Karpas-422 (cell line): ENCODE measurements at regions not wholly inside any gene's neighbourhood (a gene's known extent, or its start where the extent isn't known, plus 50 kb on each side); places are given as distances from the start of the nearest gene placed in this dataset.

Source experiments
- DNase-seq: peaks from one replicate; pipeline ENCODE4 v3.0.0-alpha.2; 2015
- H2AFZ ChIP-seq: fragments of 200-600 bp; sonication (generic); 2 replicates; pipeline ENCODE4 v1.6.1; 2014; ENCODE audit warnings: antibody characterized with exemption, low read length, mixed read lengths
- H3K27ac ChIP-seq: fragments of 200-600 bp; sonication (generic); 2 replicates; pipeline ENCODE4 v1.5.1; 2014; ENCODE audit warnings: mild to moderate bottlenecking, low read length, moderate library complexity
- H3K27me3 ChIP-seq: fragments of 200-600 bp; sonication (generic); 2 replicates; pipeline ENCODE4 v1.6.1; 2014; ENCODE audit warnings: low read length, mixed read lengths
- H3K36me3 ChIP-seq: fragments of 200-600 bp; sonication (generic); 2 replicates; pipeline ENCODE4 v1.6.1; 2014; ENCODE audit warnings: low read length, mixed read lengths; ENCODE audit not compliant: insufficient read depth
- H3K4me1 ChIP-seq: fragments of 200-600 bp; sonication (generic); 2 replicates; pipeline ENCODE4 v1.6.1; 2014; ENCODE audit warnings: mild to moderate bottlenecking, low read length, mixed read lengths
- H3K4me2 ChIP-seq: fragments of 200-600 bp; sonication (generic); 2 replicates; pipeline ENCODE4 v1.6.1; 2014; ENCODE audit warnings: low read length, low read depth, mild to moderate bottlenecking; ENCODE audit not compliant: poor library complexity, severe bottlenecking
- H3K4me3 ChIP-seq: fragments of 200-600 bp; sonication (generic); 2 replicates; pipeline ENCODE4 v1.5.1; 2014; ENCODE audit warnings: mild to moderate bottlenecking, antibody characterized with exemption, low read length, mixed read lengths
- H3K79me2 ChIP-seq: fragments of 200-600 bp; sonication (generic); 2 replicates; pipeline ENCODE4 v1.6.1; 2014; ENCODE audit warnings: mild to moderate bottlenecking, low read length, mixed read lengths
- H3K9ac ChIP-seq: fragments of 200-600 bp; sonication (generic); 2 replicates; pipeline ENCODE4 v1.6.0; 2014; ENCODE audit warnings: low read length
- H3K9me2 ChIP-seq: fragments of 200-600 bp; sonication (generic), shearing (Covaris generic); replicated peaks from 2 replicates; pipeline ENCODE4 v1.6.0; 2014; ENCODE audit warnings: mild to moderate bottlenecking, low read length, moderate library complexity; ENCODE audit not compliant: insufficient read depth
- H3K9me3 ChIP-seq: fragments of 300-700, 200-600 bp; sonication (generic); 2 replicates; pipeline ENCODE4 v1.6.1; 2014; ENCODE audit warnings: low read length, mixed read lengths
- H4K20me1 ChIP-seq: fragments of 200-600 bp; sonication (generic); 2 replicates; pipeline ENCODE4 v1.6.1; 2014; ENCODE audit warnings: mild to moderate bottlenecking, antibody characterized with exemption, low read length, low read depth; ENCODE audit not compliant: insufficient read depth

DNA sequence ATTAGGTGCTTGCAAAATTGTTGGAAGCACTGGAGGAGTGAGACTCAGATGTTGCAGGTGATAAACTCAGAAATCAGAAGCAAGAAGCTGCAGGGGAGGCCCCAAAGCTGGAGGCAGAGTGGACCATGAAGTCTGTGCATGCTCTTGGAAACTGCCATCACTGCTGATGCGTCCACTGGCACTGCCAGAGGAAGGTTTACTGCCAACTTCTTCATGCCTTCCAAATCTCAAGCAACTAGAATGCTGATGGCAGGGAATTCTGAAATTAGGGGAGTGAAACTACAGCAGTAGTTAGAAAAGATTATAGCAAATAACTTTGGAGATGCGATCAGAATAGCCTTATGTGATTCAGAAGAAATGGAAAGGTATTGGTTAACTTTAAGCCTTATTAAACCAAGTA, 277.1 kb upstream of the SDK2 start:
- Histone ChIP-seq H3K79me2 (no peaks in the 10 kb centered on the region), H4K20me1 (no peaks in the 10 kb centered on the region), H3K4me1 (no peaks in the 10 kb centered on the region), H3K27me3 (no peaks in the 10 kb centered on the region), H3K4me2 (no peak overlapping the region), H3K9ac (no peak overlapping the region), H3K27ac (no peak overlapping the region), H3K9me3 (no peaks in the 10 kb centered on the region), H2AFZ (no peak overlapping the region), H3K36me3 (no peaks in the 10 kb centered on the region), H3K9me2 (no peaks in the 10 kb centered on the region), H3K4me3 (no peak overlapping the region)
- DNase-seq: no peak

DNA sequence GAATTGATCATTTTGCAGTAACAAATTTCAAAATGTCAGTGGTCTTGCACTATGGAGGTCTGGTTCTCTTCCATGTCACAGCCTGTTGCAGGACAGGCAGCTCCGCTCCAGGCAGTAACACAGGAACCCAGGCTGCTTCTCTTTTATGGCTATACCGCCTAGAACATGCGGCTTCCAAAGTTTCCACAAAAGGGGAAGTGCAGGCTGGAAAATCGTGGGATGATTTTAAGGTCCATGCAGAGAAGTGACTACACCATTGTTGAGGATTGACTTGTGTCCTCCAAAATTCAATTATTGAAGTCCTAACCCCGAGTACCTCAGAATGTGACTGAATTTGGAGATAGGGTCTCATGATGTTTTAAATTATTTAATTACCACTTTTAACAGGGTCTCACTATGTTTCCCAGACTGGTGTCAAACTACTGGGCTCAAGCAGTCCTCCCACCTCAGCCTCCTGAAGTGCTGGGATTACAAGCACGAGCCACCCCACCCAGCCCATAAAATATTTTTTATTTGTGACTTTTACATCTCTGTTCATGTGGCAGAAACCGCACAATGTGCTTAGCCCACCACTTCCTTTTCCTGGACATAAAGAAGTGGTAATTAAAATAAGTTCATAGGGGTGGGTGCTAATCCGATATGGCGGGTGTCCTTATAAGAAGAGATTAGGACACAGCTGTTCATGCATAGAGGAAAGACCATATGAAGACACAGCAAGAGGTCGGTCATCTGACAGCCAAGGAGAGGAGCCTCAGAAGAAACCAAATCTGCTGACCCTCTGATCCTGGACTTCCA, 279.2 kb upstream of the RPL38 start:
- H3K9ac ChIP-seq: no peak overlapping the region
- no peaks in the 10 kb centered on the region for H3K27me3 ChIP-seq
- H3K79me2 ChIP-seq: no peaks in the 10 kb centered on the region
- no peak overlapping the region for H3K4me2 ChIP-seq
- no peaks in the 10 kb centered on the region for H3K4me1 ChIP-seq
- DNase-seq: no peak
- no peak overlapping the region for H3K4me3 ChIP-seq
- no peaks in the 10 kb centered on the region for H3K36me3 ChIP-seq
- H3K27ac ChIP-seq: no peak overlapping the region
- no peaks in the 10 kb centered on the region for H4K20me1 ChIP-seq
- H2AFZ ChIP-seq: no peak overlapping the region
- no peaks in the 10 kb centered on the region for H3K9me2 ChIP-seq
- H3K9me3 ChIP-seq: no peaks in the 10 kb centered on the region

DNA sequence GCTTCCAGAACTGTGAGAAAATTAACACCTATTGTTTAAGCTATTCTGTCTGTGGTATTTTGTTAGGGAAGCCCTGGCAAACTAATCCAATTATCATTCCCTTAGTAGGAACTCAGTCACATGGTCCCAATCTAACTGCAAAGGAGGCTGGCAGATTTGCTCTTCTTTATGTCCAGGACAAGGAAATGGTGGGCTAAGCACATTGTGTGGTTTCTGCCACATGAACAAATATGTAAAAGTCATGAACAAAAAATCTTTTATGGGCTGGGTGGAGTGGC, 278.6 kb upstream of the RPL38 start:
- no peak for DNase-seq

DNA sequence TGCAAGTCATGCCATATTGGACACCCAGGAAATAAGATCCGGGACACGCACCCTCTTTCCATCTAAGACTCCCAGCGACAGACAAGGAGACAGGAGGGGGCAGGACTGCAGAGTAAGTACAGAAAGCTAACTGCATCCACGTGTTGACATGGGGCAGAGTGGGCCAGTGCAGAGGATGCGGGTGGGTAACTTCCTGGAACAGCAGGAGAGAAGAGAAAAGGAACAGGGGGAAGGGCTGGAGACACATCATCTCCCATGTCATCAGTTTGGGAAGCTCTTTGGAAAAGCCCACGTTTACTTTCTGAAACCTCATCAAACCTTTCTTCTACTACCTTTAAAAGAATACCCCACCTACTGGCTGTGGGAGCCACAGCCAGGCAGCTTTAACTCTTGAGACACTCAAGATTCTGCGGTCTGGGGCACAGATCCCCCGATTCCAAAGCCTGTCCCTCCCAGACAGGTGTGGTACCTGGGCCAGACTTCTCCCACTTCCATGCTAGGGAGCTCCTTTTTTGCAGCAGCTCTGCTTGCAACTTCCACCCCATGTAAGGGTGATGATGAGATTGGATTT, 273.5 kb upstream of the RPL38 start:
- H3K79me2 ChIP-seq: no peaks in the 10 kb centered on the region
- no peak overlapping the region for H3K27ac ChIP-seq
- no peaks in the 10 kb centered on the region for H3K36me3 ChIP-seq
- H3K27me3 ChIP-seq: no peaks in the 10 kb centered on the region
- H3K9ac ChIP-seq: no peak overlapping the region
- no peak overlapping the region for H3K4me2 ChIP-seq
- H3K9me2 ChIP-seq: no peaks in the 10 kb centered on the region
- H4K20me1 ChIP-seq: no peaks in the 10 kb centered on the region
- no peak overlapping the region for H3K4me3 ChIP-seq
- H3K4me1 ChIP-seq: no peaks in the 10 kb centered on the region
- no peak overlapping the region for H2AFZ ChIP-seq
- DNase-seq: no peak
- no peaks in the 10 kb centered on the region for H3K9me3 ChIP-seq

More for the DNA sequence above, 278.6 kb upstream of the RPL38 start:
- Histone ChIP-seq H3K27ac (no peak overlapping the region), H4K20me1 (no peaks in the 10 kb centered on the region), H3K4me1 (no peaks in the 10 kb centered on the region), H3K4me3 (no peak overlapping the region), H3K27me3 (no peaks in the 10 kb centered on the region), H3K36me3 (no peaks in the 10 kb centered on the region), H3K4me2 (no peak overlapping the region), H2AFZ (no peak overlapping the region), H3K79me2 (no peaks in the 10 kb centered on the region), H3K9me2 (no peaks in the 10 kb centered on the region), H3K9me3 (no peaks in the 10 kb centered on the region), H3K9ac (no peak overlapping the region)

DNA sequence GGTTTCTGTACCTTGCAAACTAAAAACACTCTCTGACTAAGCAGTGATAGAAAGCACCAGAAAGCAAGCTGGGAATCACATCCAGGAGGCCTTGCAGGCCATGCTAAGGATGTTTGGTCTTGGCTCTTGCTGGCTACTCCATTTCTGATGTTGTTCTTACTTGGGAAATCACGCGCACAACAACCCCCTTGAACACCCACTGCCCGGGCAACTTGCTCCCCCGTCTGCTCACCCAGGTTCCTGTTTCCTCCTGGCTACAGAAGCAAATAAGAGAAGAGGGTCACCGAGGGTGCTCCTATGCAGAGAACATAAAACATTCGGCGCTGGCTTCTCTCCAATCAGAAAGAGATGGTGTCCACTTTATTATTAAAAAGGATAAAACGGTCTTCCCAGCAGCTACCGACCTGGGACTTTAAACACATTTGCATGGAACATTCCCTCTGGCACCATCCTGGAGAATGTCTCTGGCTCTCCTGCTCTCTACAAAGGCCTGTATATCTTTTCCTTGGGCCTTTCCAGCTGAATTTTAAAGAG, 271.2 kb upstream of the RPL38 start:
- no peak overlapping the region for H3K4me3 ChIP-seq
- H3K9ac ChIP-seq: no peak overlapping the region
- H3K9me3 ChIP-seq: no peaks in the 10 kb centered on the region
- H3K27me3 ChIP-seq: no peaks in the 10 kb centered on the region
- H2AFZ ChIP-seq: no peak overlapping the region
- H3K4me2 ChIP-seq: no peak overlapping the region
- H3K79me2 ChIP-seq: no peaks in the 10 kb centered on the region
- no peaks in the 10 kb centered on the region for H3K36me3 ChIP-seq
- no peaks in the 10 kb centered on the region for H3K9me2 ChIP-seq
- H3K4me1 ChIP-seq: no peaks in the 10 kb centered on the region
- no peaks in the 10 kb centered on the region for H4K20me1 ChIP-seq
- no peak for DNase-seq
- H3K27ac ChIP-seq: no peak overlapping the region

DNA sequence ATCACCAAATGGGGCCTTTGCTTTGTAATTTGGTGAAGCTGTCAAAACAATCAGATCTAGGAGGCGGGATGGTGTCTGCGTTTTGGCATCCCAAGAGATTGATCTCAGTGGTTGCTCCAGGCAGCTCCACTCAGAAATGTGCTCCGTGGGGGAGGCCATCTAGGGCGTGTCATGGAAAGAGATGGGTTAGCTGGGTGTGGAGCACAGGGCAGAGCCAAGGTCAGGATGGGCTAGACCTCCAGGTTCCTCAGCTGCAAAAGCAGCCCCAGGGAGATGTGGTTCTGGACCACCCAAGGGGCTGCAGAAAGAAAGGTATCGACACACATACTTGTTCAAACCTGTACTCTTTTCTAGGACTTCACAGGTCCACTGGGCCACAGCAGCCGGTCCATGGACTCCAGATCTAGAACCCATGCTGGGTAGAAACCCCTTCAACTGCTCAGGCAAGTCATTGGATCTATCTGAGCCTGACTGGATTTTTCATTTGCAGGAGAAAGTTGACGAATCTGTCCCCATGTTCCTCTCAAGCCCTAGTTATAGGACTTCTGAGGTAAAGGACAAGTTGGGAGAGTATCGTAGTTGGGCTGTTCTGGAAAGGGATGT, 270.2 kb upstream of the RPL38 start:
- Histone ChIP-seq H4K20me1 (no peaks in the 10 kb centered on the region), H3K9me2 (no peaks in the 10 kb centered on the region), H3K79me2 (no peaks in the 10 kb centered on the region), H2AFZ (no peak overlapping the region), H3K27me3 (no peaks in the 10 kb centered on the region), H3K4me1 (no peaks in the 10 kb centered on the region), H3K27ac (no peak overlapping the region), H3K36me3 (no peaks in the 10 kb centered on the region), H3K4me3 (no peak overlapping the region), H3K4me2 (no peak overlapping the region), H3K9ac (no peak overlapping the region), H3K9me3 (no peaks in the 10 kb centered on the region)
- DNase-seq: no peak

DNA sequence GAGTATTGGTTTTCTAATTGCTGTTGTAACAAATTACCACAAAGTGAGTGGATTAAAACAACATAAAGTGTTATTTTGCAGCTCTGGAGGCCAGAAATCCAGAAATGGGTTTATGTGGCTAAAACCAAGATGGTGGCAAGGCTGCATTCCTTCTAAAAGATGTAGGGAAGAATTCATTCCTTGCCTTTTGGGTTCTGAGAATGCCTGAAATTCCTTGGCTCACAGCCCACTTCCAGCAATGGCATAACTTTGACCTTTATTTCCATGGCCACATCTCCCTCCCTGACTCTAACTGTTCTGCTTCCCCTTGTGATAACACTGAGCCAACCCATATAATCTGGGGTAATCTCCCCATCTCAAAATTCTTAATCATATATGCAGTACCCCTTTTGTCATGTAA, 269.6 kb upstream of the RPL38 start:
- no peak overlapping the region for H3K27ac ChIP-seq
- H3K36me3 ChIP-seq: no peaks in the 10 kb centered on the region
- H2AFZ ChIP-seq: no peak overlapping the region
- H3K79me2 ChIP-seq: no peaks in the 10 kb centered on the region
- H3K4me3 ChIP-seq: no peak overlapping the region
- H3K9me3 ChIP-seq: no peaks in the 10 kb centered on the region
- H4K20me1 ChIP-seq: no peaks in the 10 kb centered on the region
- no peak overlapping the region for H3K9ac ChIP-seq
- no peaks in the 10 kb centered on the region for H3K27me3 ChIP-seq
- H3K4me1 ChIP-seq: no peaks in the 10 kb centered on the region
- DNase-seq: no peak
- H3K4me2 ChIP-seq: no peak overlapping the region
- no peaks in the 10 kb centered on the region for H3K9me2 ChIP-seq

DNA sequence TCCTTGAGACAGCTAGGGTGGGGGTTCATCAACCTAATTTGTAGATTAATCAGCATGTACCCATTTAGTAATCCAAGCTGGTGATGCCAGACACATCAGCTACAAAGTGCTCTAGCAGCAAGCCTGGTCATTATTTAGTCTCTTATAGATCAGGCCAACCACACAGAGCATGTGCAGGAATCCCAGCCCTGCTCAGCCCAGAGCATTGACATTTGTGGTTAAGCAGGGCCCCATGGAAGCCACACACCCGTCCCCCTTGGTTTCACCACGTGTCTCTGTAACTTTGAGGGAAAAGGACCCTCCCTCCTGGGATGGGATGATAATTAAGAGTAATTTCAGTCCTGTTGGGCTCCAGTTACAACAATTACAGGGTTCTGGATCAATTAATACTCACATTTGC, 268.8 kb upstream of the RPL38 start:
- no peak overlapping the region for H3K4me3 ChIP-seq
- no peak overlapping the region for H3K9ac ChIP-seq
- no peak overlapping the region for H3K4me2 ChIP-seq
- no peak for DNase-seq
- no peaks in the 10 kb centered on the region for H3K27me3 ChIP-seq
- H3K4me1 ChIP-seq: no peaks in the 10 kb centered on the region
- no peaks in the 10 kb centered on the region for H3K9me2 ChIP-seq
- no peaks in the 10 kb centered on the region for H3K9me3 ChIP-seq
- no peaks in the 10 kb centered on the region for H3K79me2 ChIP-seq
- no peak overlapping the region for H3K27ac ChIP-seq
- H4K20me1 ChIP-seq: no peaks in the 10 kb centered on the region
- no peaks in the 10 kb centered on the region for H3K36me3 ChIP-seq
- no peak overlapping the region for H2AFZ ChIP-seq
